BJ (cell line): ENCODE measurements at regions not wholly inside any gene's neighbourhood (a gene's known extent, or its start where the extent isn't known, plus 50 kb on each side); places are given as distances from the start of the nearest gene placed in this dataset.

Experiments
- CTCF ChIA-PET: fragments of 350-600 bp; formaldehyde crosslinking; extraction: SDS; loops from one replicate; lab custom pipeline; 2021; ENCODE audit warnings: antibody characterized with exemption, inconsistent platforms; lab: Yijun Ruan, JAX
- POLR2A ChIA-PET: fragments of 300-600 bp; sonication (Branson Sonifier 250); formaldehyde crosslinking; extraction: SDS; loops from one replicate; lab custom pipeline; 2021; ENCODE audit warnings: antibody characterized with exemption; lab: Charles Lee
- DNase-seq: peaks from one replicate; pipeline ENCODE4 v3.0.0-alpha.2; 2011; ENCODE audit warnings: low read depth
- H3K27me3 ChIP-seq: 2 replicates; pipeline ENCODE4 v1.6.0; 2011; ENCODE audit warnings: low read length; ENCODE audit not compliant: control insufficient read depth, insufficient read depth
- H3K36me3 ChIP-seq: 2 replicates; pipeline ENCODE4 v1.5.1; 2011; ENCODE audit warnings: low read length; ENCODE audit not compliant: control insufficient read depth, insufficient read depth
- H3K4me3 ChIP-seq: 2 replicates; pipeline ENCODE4 v1.5.1; 2011; ENCODE audit warnings: low read depth, mild to moderate bottlenecking, control low read depth, low read length
- TF ChIP-seq, protein P1 (sequence below): IDR thresholded peaks from 2 replicates; pipeline ENCODE4 v1.5.1; 2011; ENCODE audit warnings: low read depth, mild to moderate bottlenecking, control low read depth, inconsistent platforms, low read length, moderate library complexity; ENCODE audit not compliant: insufficient read depth

DNA sequence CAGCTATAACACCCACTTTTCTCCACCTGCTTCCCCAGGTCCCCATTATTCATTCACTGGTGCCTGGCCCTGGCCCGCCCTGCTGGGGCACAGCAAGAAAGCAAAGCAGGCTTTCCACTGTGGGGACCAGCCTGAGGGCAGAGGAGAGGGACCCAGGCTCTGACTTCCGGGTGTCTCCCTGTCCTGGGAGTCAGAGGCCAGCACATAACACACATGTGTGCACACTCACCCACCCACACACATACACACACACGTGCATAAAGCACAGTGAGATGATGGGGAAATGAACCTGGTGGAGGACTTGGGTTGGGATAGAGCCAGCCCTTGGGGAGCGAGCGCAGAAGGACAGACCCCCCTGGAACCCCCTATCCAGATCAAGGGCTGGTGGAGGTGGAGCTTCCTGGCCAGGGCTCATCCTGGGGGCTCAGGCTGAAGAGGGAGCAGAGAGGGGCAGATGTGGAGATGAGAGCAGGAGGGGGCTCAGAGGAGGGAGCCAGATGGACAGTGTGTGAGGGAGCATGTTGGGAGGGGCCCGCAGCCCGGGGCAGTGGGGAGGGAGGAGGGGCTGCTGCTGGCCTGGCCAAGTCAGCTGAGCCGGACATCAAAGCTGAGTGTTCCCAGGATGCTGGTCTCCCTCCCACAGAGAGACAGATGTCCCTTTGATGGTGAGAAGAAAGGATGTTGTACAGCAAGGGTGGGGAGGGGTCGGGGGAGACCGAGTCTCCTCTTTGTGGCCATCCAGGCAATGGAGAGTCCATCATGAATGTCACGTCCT, 78.2 kb downstream of the LINGO1 start:
- Histone ChIP-seq H3K36me3 (no peaks in the 10 kb centered on the region), H3K27me3 (no peaks in the 10 kb centered on the region), H3K4me3 (no peak overlapping the region)
- CTCF ChIA-PET, result interaction anchor here (1.2 kb wide), 1 partner anchor 11 kb away, joined by 3 read pairs; no protein-coding TSS in a partner anchor
- TF ChIP-seq, protein P1, sequence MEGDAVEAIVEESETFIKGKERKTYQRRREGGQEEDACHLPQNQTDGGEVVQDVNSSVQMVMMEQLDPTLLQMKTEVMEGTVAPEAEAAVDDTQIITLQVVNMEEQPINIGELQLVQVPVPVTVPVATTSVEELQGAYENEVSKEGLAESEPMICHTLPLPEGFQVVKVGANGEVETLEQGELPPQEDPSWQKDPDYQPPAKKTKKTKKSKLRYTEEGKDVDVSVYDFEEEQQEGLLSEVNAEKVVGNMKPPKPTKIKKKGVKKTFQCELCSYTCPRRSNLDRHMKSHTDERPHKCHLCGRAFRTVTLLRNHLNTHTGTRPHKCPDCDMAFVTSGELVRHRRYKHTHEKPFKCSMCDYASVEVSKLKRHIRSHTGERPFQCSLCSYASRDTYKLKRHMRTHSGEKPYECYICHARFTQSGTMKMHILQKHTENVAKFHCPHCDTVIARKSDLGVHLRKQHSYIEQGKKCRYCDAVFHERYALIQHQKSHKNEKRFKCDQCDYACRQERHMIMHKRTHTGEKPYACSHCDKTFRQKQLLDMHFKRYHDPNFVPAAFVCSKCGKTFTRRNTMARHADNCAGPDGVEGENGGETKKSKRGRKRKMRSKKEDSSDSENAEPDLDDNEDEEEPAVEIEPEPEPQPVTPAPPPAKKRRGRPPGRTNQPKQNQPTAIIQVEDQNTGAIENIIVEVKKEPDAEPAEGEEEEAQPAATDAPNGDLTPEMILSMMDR, result no peak
- no peak for DNase-seq
- POLR2A ChIA-PET, result no interaction called here

DNA sequence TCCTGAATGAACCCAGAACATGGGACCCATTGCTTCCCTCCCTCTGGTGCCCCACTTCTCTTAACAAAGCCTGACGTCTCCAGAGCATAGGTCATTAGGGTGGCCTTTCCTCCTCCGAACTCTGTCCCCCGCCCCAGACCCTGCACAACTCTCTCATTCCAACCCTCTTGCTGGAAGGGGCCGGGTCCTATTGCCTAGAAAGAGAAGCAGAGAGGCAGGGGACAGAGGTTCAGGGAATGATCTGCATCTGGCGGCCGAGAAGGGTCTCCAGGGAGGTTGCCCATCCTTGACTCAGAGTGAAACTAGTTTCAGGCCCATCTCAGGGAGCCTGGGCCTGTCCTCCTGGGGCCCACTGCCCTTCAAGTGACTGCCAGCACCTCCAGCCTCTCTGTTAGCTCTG, 79.0 kb downstream of the LINGO1 start:
- Histone ChIP-seq H3K27me3 (no peaks in the 10 kb centered on the region), H3K36me3 (no peaks in the 10 kb centered on the region), H3K4me3 (no peak overlapping the region)
- no peak for DNase-seq
- POLR2A ChIA-PET, result no interaction called here
- CTCF ChIA-PET, result no interaction called here
- TF ChIP-seq, protein P1, result no peak

DNA sequence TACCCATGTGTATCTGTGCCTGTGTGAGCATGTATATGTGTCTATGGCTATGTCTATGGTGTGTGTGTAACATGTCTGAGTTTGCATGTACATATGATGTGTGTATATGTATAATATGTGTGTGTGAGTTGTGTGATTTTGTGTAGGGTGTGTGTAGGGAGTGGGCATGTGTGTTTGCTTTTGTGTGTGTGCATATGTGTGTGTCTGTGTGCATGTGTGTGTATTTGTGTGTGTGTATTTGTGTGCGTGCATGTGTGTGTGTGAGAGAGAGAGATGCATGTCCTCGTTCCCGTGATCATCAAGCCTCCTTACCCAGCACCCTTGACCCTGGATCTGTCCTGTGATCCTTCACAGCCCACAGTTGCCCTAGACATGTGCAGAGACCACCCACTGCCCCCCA, 79.5 kb downstream of the LINGO1 start:
- no peaks in the 10 kb centered on the region for H3K27me3 ChIP-seq
- no peaks in the 10 kb centered on the region for H3K36me3 ChIP-seq
- DNase-seq, result no peak
- no peak overlapping the region for H3K4me3 ChIP-seq
- POLR2A ChIA-PET, result no interaction called here
- CTCF ChIA-PET, result no interaction called here
- TF ChIP-seq, protein P1, result no peak

DNA sequence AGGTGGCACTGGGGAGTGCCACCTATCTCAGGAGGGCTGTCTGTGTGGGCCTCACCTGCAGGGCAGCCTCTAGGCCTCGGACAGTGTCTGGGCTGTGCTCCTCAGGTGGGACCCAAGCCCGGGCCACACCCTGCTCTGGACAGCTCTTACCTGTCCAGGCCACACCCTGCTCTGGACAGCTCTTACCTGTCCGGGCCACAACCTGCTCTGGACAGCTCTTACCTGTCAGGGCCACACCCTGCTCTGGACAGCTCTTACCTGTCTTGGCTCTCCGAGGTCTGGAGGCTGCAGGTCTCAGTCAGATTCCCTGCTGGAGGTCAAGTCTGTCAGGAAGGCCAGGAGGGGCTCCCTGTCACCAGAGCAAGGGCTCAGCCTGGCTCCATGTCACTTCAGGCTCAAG, 80.6 kb downstream of the LINGO1 start:
- ChIA-PET POLR2A (no interaction called here), CTCF (interaction anchor here (0.6 to 0.9 kb wide), 2 partner anchors 9 to 348 kb away, joined by 3 to 4 read pairs; no protein-coding TSS in a partner anchor)
- H3K27me3 ChIP-seq, result no peaks in the 10 kb centered on the region
- TF ChIP-seq, protein P1, result no peak
- no peaks in the 10 kb centered on the region for H3K36me3 ChIP-seq
- no peak for DNase-seq
- H3K4me3 ChIP-seq, result no peak overlapping the region

DNA sequence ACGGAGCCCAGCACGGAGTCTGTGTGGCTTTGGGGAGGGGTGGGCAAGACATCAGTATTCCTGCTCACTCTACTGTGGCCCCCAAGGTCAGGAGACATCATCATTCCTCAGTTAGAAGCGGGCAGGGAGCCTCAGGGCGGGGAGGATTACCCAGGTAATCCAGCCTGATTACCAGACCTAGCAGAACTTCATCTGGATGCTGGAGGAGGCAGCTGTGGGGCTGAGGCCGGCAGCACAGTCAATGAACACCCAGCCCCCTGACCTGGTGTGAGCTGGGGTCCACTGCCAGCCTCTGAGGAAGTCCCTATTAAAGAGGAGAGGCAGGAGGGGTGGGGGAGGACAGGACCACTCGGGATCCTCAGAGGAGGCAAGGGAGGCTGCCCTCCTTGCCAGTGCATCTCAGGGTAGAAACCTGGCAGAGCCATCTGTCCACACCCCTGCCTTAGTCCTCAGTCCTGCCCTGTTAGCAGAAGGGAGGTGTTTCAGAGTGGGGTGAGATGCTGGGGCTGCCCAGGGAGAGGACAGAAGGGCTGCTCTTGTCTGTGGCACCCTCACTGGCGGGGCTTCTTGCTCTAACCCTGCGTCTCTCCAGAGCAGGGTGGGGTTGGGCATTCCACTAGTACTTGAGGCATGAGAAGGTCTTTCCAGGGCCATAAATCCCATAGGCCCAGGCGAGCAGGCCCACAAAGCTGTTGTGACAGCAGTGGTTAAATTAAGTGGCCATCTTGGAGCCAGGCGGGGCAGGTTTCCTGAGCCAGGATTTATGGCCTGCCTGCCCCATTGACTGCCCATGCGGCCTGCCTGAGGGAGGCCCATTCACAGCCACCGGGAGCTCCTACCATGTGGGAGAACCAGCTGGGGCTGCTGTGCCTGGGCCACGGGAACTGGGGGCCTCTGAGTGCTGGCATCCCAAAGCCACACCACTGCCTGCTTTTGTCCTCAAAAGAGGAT, 82.1 kb downstream of the LINGO1 start:
- Histone ChIP-seq H3K4me3 (no peak overlapping the region), H3K27me3 (no peaks in the 10 kb centered on the region), H3K36me3 (no peaks in the 10 kb centered on the region)
- ChIA-PET CTCF (interaction anchor here (0.5 to 1.2 kb wide), 3 partner anchors 19 to 433 kb away, joined by 3 to 4 read pairs (median 3); no protein-coding TSS in a partner anchor), POLR2A (no interaction called here)
- TF ChIP-seq, protein P1, result no peak
- DNase-seq, result no peak
